Vagina (tissue), 2 donors: ENCODE measurements at regions not wholly inside any gene's neighbourhood (a gene's known extent, or its start where the extent isn't known, plus 50 kb on each side); places are given as distances from the start of the nearest gene placed in this dataset.

Source experiments
- DNase-seq, 2 donors: peaks; one replicate each; pipeline ENCODE4 v3.0.0-alpha.2; 2017; ENCODE audit errors: extremely low spot score in 2 of 2
- H3K27ac ChIP-seq: fragments of 200-600 bp; sonication (generic); one replicate; pipeline ENCODE4 v1.5.1; 2019
- H3K27me3 ChIP-seq: fragments of 200-600 bp; sonication (generic); one replicate; pipeline ENCODE4 v1.5.1; 2019
- H3K36me3 ChIP-seq, 2 donors: fragments of 200-600 bp; sonication (generic); one replicate each; pipeline ENCODE4 v1.5.1; 2017 to 2019
- H3K4me1 ChIP-seq: fragments of 200-600 bp; sonication (generic); one replicate; pipeline ENCODE4 v1.5.1; 2019
- H3K4me3 ChIP-seq, 2 donors: fragments of 200-600 bp; sonication (generic); 1 replicate in 1 of 2; 2 replicates in 1 of 2; pipeline ENCODE4 v1.5.1; 2016 to 2019
- H3K9me3 ChIP-seq: fragments of 200-600 bp; sonication (generic); one replicate; pipeline ENCODE4 v1.5.1; 2019
- CTCF ChIP-seq, 3 experiments: fragments of 450-650 bp in 2 of 3; fragments of 200-600 bp in 1 of 3; sonication (generic) in 1 of 3; IDR thresholded peaks; one replicate each; pipeline ENCODE4 v1.5.1; 2017 to 2019; ENCODE audit warnings: antibody characterized with exemption in 3 of 3, mild to moderate bottlenecking in 2 of 3, moderate library complexity in 2 of 3
- POLR2A ChIP-seq, 2 donors: fragments of 450-650 bp; IDR thresholded peaks; one replicate each; pipeline ENCODE4 v1.6.1; 2017; ENCODE audit warnings: antibody characterized with exemption in 2 of 2, mild to moderate bottlenecking in 2 of 2, moderate library complexity in 2 of 2
- POLR2AphosphoS5 ChIP-seq, 2 donors: sonication (generic); formaldehyde crosslinking; IDR thresholded peaks; one replicate each; pipeline ENCODE4 v1.9.0; 2017; ENCODE audit warnings: antibody characterized with exemption in 2 of 2, mild to moderate bottlenecking in 2 of 2, low read depth in 1 of 2; ENCODE audit not compliant: insufficient read depth in 1 of 2
- intact Hi-C: fragments of 100-400 bp; cut with DNase I; formaldehyde crosslinking; loops from one replicate; pipeline ENCODE4 v1.15.1; 2023

DNA sequence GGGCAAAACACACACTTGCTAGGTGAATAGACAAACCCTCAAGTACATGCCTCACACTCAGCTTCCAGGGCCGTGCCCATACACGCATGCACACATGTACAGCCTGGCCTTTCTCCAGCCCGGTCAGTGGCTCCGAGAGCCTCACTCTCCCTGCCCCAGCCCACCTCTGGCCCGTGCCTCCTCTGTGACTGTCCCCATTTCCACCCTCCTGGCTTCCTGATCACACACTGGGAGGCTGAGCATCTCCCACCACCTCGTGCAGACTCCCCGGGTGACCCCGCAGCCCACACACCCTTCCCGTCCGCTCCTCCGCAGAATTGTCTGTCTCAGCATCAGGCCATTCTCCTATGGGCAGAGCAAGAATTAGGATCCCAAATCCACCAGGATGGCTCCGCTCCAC, 634.1 kb downstream of the TBC1D22A start:
- Histone ChIP-seq H3K9me3 (no peaks in the 10 kb centered on the region), H3K27me3 (no peaks in the 10 kb centered on the region), H3K4me1 (no peaks in the 10 kb centered on the region), H3K4me3 (no peak overlapping the region), H3K36me3 (no peaks in the 10 kb centered on the region), H3K27ac (no peak overlapping the region)
- intact Hi-C loops: no loop called here
- no peak for DNase-seq
- TF ChIP-seq POLR2A (IDR thresholded peaks at IDR 0.05) (no peak), POLR2AphosphoS5 (IDR thresholded peaks at IDR 0.05; ENCODE audit: insufficient read depth in 1 of 2, low read depth in 1 of 2) (no peak), CTCF (IDR thresholded peaks at IDR 0.05) (no peak)

DNA sequence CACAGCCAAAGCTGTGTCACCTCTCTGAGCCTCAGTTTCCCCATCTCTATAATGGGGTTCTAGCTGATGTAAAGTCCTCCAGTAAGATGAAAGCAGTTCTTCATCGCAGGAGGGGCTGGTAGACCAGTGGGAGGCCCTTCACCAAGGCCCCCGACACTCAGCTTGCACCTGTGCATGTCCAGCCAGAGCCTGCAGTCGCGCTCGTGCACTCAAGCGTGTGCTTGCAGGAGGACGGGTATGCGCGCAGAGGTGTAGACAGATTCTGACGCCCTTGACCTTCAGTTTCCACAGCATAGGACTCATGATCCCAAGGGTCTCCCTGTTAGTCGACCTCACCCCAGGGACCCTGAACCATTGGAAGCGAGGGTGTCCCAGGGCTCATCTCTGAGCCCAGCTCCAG, 633.7 kb downstream of the TBC1D22A start:
- Histone ChIP-seq H3K4me3 (no peak overlapping the region), H3K27me3 (no peaks in the 10 kb centered on the region), H3K27ac (no peak overlapping the region), H3K36me3 (no peaks in the 10 kb centered on the region), H3K9me3 (no peaks in the 10 kb centered on the region), H3K4me1 (no peaks in the 10 kb centered on the region)
- TF ChIP-seq CTCF (IDR thresholded peaks at IDR 0.05) (no peak), POLR2A (IDR thresholded peaks at IDR 0.05) (no peak), POLR2AphosphoS5 (IDR thresholded peaks at IDR 0.05; ENCODE audit: insufficient read depth in 1 of 2, low read depth in 1 of 2) (no peak)
- intact Hi-C loops: no loop called here
- DNase-seq: no peak

- Histone ChIP-seq H3K27me3 (no peaks in the 10 kb centered on the region), H3K9me3 (no peaks in the 10 kb centered on the region), H3K4me1 (no peaks in the 10 kb centered on the region), H3K27ac (no peak overlapping the region), H3K36me3 (no peaks in the 10 kb centered on the region), H3K4me3 (no peak overlapping the region)
- no peak for DNase-seq
- intact Hi-C loops: no loop called here
- no peak for TF ChIP-seq POLR2AphosphoS5 (IDR thresholded peaks at IDR 0.05; ENCODE audit: insufficient read depth in 1 of 2, low read depth in 1 of 2)
- TF ChIP-seq CTCF (IDR thresholded peaks at IDR 0.05): no peak
- TF ChIP-seq POLR2A (IDR thresholded peaks at IDR 0.05): no peak
Measured at GRCh38 chr22:47395481-47395880, 633.0 kb downstream of the TBC1D22A start.

DNA sequence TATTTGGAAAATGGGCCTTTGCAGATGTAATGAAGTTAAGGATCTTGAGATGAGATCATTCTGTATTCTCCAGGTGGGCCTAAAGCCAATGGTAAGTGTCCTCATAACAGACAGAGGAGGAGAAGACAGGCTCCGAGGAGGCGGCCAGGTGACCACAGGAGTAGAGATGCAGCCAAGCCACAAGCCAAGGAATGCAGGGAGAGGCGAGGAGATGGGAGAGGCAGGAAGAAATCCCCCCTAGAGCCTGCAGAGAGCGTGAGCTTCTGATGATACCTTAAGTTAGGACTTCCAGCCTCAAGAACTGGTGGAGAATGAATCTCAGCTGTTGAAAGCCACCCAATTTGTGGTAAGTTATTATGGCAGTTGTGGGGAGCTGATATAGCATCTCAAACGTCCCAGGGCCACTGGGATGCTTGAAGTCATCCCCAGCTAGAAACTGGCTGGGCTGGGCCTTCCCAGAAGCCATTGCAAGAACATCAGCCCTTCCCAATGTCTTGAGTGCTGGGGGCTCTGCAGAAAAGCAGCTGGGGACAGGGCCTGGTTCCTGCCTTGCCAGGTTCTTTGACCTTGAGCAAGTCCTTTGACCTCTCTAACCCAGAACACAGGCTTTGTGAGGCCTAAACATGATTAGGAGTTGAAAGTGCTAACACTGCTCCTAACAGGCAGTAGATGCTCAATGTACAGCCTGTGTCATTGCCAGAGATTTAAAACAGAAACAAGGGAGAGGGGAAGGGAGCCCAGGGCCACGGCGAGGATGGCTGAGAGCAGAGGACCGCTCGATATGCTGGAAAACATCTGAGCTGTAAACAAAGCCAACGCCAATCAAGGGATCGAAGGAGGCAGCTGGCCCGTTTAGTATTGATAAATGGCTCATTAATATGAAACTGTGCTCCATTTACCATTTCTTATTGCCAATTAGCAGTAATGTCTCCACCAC, 632.3 kb downstream of the TBC1D22A start:
- intact Hi-C loops: no loop called here
- Histone ChIP-seq H3K27me3 (no peaks in the 10 kb centered on the region), H3K36me3 (no peaks in the 10 kb centered on the region), H3K9me3 (no peaks in the 10 kb centered on the region), H3K27ac (no peak overlapping the region), H3K4me1 (no peaks in the 10 kb centered on the region), H3K4me3 (no peak overlapping the region)
- DNase-seq: no peak
- TF ChIP-seq POLR2A (IDR thresholded peaks at IDR 0.05) (no peak), POLR2AphosphoS5 (IDR thresholded peaks at IDR 0.05; ENCODE audit: insufficient read depth in 1 of 2, low read depth in 1 of 2) (no peak), CTCF (IDR thresholded peaks at IDR 0.05) (no peak)

DNA sequence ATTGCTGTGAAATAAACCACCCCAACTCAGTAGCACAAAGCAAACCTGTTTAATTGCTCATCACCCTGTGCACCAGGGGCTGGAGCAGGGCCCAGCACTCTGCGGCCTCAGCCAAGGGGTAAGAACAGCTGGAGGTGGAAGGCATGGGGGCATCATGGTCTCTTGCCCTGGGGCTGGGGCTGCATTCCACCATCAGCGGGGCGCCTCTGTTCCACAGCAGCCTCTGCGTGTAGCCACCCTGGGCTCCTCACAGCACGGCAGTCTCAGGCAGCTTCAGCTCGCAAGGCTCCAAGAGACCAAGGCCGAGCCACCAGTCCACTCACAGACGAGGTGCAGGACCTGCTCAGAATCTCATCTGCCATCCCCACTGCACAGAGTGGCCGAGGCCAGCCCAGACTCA, 630.7 kb downstream of the TBC1D22A start:
- no peak for DNase-seq
- Histone ChIP-seq H3K4me3 (no peak overlapping the region), H3K4me1 (no peaks in the 10 kb centered on the region), H3K36me3 (no peaks in the 10 kb centered on the region), H3K27ac (no peak overlapping the region), H3K9me3 (no peaks in the 10 kb centered on the region), H3K27me3 (no peaks in the 10 kb centered on the region)
- intact Hi-C loops: no loop called here
- TF ChIP-seq POLR2AphosphoS5 (IDR thresholded peaks at IDR 0.05; ENCODE audit: insufficient read depth in 1 of 2, low read depth in 1 of 2) (no peak), CTCF (IDR thresholded peaks at IDR 0.05) (no peak)
